GM10266 (cell line): ENCODE measurements at regions not wholly inside any gene's neighbourhood (a gene's known extent, or its start where the extent isn't known, plus 50 kb on each side); places are given as distances from the start of the nearest gene placed in this dataset.

Experiments used
- DNase-seq: peaks from one replicate; pipeline ENCODE4 v3.0.0; 2012; ENCODE audit errors: extremely low spot score
- CTCF ChIP-seq: IDR thresholded peaks from 2 replicates; pipeline ENCODE4 v1.5.1; 2012; ENCODE audit warnings: mild to moderate bottlenecking, low read depth; ENCODE audit not compliant: control insufficient read depth, insufficient read depth; ENCODE audit errors: missing control alignments

GRCh38 chr4:100690812-100691211 is 173.0 kb upstream of the EMCN start:
- DNase-seq = no peak
- TF ChIP-seq CTCF = no peak

GRCh38 chr4:100688368-100688767 is 170.5 kb upstream of the EMCN start:
- TF ChIP-seq CTCF = no peak
- no peak for DNase-seq

- TF ChIP-seq CTCF = no peak
- DNase-seq = no peak
Measured at GRCh38 chr4:100682477-100683218, 164.8 kb upstream of the EMCN start.

- no peak for DNase-seq
Measured at GRCh38 chr4:100681289-100681688, 163.5 kb upstream of the EMCN start.

GRCh38 chr4:100679926-100680325 is 162.1 kb upstream of the EMCN start:
- DNase-seq = no peak
- TF ChIP-seq CTCF = no peak

More at GRCh38 chr4:100681289-100681688, 163.5 kb upstream of the EMCN start:
- TF ChIP-seq CTCF = no peak

- DNase-seq = no peak
- TF ChIP-seq CTCF = no peak
Measured at GRCh38 chr4:100674976-100675375, 157.2 kb upstream of the EMCN start.

GRCh38 chr4:100657187-100657586 is 139.4 kb upstream of the EMCN start:
- DNase-seq = no peak
- TF ChIP-seq CTCF = no peak
